GM04504 (cell line): ENCODE measurements at regions not wholly inside any gene's neighbourhood (a gene's known extent, or its start where the extent isn't known, plus 50 kb on each side); places are given as distances from the start of the nearest gene placed in this dataset.

ENCODE experiments used
- DNase-seq: peaks from one replicate; pipeline ENCODE4 v3.0.0-alpha.2; 2012; ENCODE audit warnings: low read depth

DNA sequence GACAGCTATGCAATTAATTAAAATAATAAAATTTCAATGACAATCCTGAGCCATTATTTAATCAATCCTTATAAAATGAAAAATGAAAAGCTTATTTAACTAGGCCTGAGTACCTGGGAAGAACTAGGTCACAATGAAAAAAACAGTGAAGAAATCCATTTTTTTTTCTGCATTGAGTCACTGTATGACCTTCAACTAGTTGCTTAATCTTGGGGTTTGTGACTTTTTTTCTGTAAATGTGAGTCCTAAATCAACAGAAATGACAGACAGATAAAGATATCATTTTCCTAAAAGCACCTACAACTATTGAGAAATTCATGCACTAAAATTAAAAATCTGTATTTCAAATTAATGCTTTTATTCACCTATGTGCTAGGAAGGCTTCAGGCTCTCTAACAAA is 96.8 kb downstream of the TMEM26 start:
- no peak for DNase-seq

GRCh38 chr10:61355211-61355610 is 98.0 kb downstream of the TMEM26 start:
- DNase-seq = no peak

- no peak for DNase-seq
Measured at GRCh38 chr10:61354401-61354975, 98.7 kb downstream of the TMEM26 start.

DNA sequence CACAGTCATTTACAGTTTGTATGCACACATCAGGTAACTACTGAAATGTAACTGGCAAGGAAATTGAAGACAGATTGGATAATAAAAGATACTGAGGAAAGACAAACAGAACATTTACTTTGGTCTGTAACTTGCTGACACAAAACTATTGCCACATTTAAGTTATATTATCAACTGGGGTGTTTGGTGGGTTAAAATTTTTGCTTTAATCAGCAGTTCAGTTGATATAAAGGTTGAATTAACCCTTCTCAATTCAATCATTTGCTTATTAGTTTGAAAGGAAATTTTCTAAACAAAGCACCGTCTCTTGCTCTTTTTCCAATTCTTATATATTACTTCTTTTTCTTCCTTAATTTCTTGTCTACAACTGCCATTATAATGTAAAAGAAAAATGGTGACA is 102.4 kb downstream of the TMEM26 start:
- no peak for DNase-seq

GRCh38 chr10:61350068-61350467 is 103.1 kb downstream of the TMEM26 start:
- DNase-seq = no peak

- DNase-seq = no peak
Measured at GRCh38 chr10:61346796-61347413, 106.3 kb downstream of the TMEM26 start.

GRCh38 chr10:61343796-61344195 is 109.4 kb downstream of the TMEM26 start:
- no peak for DNase-seq

DNA sequence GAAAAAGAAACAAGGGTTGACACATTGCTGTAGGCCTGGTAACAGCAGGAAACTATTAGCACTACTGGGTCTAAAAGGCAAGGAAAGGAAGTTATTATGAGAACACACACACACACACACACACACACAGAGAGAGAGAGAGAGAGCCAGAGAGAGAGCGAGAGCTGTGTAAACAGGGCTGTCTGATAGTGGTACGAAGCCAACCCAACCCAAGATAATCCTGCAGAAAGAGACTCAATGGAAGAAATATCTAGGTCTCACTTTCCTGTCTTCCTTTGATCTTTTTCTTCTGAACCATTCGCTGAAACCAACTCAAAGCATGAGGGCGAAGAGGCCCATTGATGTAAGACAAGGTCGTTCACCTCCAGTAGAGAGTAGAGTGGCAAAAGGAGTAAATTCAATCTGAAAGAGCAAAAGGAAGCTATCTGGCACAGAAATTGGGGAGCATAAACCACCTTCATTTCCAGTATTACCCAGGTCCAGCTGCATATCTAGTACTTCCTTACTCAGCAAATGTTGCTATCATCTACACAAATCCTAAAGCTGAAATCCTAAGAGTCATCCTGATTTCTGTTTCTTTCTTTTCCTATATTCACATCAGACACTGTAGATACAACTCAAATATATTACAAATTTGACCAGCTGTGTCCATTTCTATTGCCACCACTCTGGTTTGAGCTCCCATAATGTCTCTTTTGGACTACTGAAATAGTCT is 110.2 kb downstream of the TMEM26 start:
- no peak for DNase-seq

GRCh38 chr10:61341008-61341407 is 112.2 kb downstream of the TMEM26 start:
- no peak for DNase-seq

GRCh38 chr10:61338146-61338545 is 115.0 kb downstream of the TMEM26 start:
- no peak for DNase-seq

DNA sequence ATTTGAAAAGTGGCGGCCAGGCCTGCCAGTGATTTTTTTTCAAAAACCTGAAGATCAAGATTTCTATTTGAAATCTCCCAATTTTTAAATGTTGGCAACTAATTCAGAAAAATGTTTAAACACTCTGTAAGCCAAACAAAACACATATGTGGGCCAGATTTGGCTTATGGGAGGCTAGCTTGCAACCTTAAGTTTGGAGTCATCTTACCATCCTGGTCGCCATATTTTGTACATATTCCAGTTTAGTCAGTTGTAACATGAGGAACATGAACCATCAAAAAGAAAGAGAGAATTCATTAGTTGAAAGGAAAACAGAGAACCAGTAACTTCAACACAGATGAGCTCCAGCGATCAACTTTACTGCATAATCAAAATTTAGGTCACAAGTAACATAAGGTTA is 115.4 kb downstream of the TMEM26 start:
- no peak for DNase-seq

DNA sequence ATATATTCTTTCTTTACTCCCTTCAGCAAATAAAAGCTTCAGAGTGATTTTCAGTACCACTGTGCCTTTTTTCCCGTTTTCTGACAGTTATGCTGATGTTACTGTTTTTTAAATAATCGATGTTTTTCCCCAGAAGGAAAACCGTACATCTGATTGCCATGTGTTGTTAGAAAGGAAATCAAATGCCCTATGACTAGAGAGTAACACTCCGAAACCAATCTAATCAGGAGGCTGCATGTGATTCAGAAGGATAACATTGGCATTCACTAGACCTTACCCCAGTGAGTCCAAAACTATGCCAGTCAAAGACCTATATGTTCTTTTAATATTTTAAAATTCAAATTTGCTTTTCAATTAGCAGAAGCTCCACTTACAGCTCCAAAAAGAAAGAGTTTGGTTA is 116.3 kb downstream of the TMEM26 start:
- no peak for DNase-seq

DNA sequence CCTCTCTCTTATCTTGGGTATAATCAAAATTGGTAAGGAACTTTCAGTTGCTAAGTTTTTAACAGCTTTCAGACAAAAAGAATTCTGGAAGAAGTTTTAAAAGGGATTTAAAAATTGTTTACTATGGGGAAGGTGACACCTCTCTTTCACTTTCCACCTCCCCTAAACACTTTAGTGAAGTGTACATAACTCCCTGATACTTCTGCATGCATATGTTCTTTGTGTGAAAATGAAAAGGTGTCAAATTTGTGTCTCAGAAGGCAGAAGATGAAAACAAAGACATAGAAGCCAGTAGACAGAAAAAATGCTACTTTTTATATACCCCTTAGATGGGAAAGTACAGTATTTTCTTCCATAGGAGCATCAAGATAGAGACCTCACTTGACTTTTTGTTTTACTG is 117.8 kb downstream of the TMEM26 start:
- no peak for DNase-seq

GRCh38 chr10:61332581-61332980 is 120.6 kb downstream of the TMEM26 start:
- no peak for DNase-seq

- DNase-seq = no peak
Measured at GRCh38 chr10:61330669-61331068, 122.5 kb downstream of the TMEM26 start.

DNA sequence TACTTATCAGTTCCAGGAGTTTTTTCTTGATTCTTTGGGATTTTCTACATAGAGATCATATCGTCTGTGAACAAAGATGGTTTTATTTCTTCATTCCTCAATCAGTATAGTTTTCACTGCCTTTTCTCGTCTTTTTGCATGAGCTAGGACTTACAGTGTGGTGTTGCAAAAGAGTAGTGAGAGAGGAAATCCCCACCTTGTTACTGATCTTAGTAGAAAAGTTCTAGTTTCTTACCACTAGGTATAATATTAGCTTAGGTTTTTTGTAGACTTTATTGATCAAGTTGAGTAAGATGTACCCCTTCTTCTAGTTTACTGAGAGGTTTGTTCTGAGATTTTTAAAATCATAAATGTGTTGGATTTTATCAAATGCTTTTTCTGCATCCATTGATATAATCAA is 123.3 kb downstream of the TMEM26 start:
- DNase-seq = no peak

DNA sequence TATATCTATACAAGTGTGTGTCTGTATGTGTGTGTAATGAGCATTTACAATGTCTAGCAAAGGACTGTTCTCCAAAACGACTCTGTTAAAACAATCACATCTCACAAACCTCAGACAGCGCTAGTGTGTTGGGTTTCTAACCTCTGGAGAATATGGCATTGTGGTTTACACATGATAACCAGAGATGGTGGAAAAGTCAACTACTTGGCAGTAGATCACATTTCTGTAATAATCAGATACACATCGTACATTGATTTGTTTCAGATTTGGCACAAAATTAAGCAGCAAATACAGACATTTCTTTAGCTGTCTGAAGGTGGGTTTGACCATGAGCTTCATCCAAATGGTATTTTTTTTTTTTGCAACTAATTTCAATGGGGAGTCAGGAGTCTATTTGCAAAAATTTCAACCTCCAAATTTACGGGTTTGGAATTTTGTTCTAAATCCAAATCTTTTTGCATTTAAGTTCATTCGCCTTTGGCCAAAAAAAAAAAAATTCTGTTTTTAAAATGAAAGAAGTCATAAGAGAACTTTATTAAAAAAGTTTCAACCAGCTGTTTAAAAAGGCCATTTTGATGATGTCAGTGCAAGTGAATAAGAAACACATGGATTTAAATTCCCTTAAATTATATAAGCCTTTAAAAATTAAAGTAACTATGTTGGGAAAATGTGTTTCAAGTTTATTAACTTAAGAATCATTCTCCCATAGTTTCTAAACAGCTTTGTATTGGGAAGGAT is 127.8 kb downstream of the TMEM26 start:
- DNase-seq = no peak

DNA sequence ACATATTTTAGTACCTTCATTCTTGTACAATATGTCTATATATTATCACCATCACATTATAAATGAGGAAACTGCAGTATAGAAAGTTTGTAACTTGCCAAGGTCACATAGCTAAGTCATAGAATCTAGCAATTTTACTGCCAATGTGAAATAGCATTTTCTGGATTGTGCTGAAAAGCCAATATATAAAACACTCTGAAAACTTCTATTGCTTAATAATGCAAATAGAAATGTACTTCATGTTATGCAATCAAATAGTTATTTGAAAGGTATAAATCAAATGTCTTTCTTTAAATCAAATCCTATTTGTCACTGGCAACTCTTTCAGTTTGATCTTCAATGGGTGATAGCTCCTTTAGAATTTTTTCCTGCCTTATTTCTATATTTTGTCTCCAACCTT is 129.5 kb downstream of the TMEM26 start:
- no peak for DNase-seq

DNA sequence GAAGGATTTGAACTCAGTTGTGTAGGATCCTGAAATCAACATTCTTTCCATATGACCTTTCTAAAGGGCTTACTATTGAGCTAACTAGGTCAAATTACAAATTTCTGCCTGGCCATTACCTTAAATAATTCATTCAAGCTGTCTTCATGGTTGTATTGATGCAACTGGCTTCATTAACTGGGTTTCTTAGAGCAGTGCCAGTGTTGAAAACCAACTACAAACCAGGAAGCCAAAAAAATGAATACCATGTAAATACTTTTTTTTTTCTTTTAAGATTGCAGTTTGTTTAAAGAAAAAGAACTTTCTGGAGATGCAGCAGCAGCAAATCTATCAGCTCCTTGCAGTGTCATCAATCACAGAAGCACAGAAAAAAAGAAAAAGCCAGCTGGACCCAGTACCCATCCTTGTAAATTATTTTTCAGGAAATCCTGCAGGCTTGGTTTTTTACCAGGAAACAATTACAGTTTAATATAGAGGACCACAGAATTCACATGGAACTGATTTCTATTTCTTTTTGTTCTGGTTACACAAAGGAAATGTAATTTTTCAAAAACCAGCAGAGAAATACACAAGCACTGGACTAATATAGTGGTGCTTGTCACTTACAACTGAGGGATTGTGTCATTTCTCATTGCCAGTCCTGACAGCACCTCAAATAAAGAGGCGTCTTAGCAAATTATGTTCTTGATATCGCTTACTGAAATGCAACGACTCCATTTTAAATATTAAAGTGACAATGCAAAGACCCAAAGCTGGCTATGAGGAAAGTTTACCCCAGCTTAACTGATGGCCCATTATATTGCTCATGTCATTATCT is 131.9 kb downstream of the TMEM26 start:
- no peak for DNase-seq

DNA sequence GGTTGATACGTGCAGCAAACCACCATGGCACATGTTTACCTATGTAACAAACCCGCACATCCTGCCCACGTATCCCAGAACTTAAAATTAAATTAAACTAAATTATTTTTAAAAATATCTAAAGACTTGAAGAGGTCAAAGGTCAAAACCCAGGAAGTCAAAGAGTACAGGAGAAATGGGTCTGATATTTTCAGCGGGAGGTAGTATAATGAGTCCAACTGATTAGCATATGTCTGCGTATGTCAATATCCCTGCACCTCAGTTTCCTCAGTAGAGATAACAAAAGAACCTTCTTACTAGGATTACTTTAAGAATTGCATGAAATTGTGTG is 133.0 kb downstream of the TMEM26 start:
- DNase-seq = no peak

DNA sequence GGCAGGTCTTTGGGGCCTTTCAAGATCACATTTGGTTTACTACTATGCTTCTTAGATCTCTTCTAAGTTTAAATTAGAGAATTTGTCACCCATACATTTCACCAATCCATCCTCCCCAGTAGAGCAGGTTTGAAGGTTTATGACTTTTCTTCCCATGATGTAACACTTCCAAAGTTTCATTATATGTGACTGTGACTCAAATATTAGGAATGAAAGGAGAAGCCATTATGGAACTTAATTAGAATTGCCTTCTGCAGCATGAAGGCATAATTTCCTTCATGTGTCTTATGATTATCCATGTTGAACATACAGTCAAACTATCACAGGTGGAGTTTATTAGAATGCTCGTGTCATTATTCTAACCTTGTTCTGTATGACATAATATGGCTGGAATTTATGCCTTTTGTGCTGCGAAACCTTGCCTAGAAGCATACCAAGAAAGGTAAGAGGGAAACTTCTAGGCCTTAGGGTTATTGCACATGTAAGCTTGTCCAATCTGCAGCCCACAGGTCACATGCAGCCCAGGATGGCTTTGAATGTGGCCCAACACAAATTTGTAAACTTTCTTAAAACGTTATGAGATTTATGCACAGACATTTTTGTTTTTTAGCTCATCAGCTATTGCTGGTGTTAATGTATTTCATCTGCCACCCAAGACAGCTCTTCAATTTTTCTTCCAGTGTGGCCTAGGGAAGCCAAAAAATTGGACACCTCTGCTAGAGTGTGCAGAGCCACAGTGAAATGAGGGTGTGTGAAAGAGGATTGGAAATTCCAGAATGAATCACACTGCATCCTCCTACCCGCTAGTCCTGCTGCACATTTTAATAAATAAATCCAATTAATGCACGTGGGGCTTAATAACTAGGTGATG is 133.6 kb downstream of the TMEM26 start:
- no peak for DNase-seq
